ENCODE measurements at regions not wholly inside any gene's neighbourhood (a gene's known extent, or its start where the extent isn't known, plus 50 kb on each side); places are given as distances from the start of the nearest gene placed in this dataset.

DNA sequence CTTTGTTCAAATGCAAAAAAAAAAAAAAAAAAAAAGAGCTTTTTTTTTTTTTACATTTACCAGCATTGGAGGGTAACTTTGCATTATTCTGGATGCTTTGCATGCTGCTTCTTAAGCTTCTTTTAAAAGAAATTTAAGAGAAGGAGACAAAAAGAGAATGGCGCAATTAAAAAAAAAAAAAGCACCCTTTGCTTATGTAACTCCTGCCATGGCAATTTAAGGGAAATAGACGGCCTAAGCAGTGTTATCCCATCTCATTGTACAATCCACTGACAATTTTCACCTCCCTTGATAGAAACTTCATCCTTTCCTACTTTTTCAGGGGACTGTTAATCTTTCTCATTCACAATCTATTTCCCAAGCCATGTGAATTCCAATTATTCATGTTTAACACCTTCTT is 129.8 kb downstream of the KCTD12 start:
- TF ChIP-seq POLR2AphosphoS5 (IDR thresholded peaks at IDR 0.05; ENCODE audit: low read depth, low read length): no peak
- TF ChIP-seq POLR2A (IDR thresholded peaks at IDR 0.05; ENCODE audit: low read depth, low read length): no peak
- TF ChIP-seq PAX5 (IDR thresholded peaks at IDR 0.05; ENCODE audit: insufficient read depth, low read length, severe bottlenecking): no peak
- TF ChIP-seq TAF1 (IDR thresholded peaks at IDR 0.05; ENCODE audit: low read depth, low read length): no peak
- TF ChIP-seq SPI1 (IDR thresholded peaks at IDR 0.05; ENCODE audit: low read depth, low read length): no peak
- TF ChIP-seq POU2F2 (IDR thresholded peaks at IDR 0.05; ENCODE audit: low read depth, low read length): no peak
